ENCODE measurements at regions not wholly inside any gene's neighbourhood (a gene's known extent, or its start where the extent isn't known, plus 50 kb on each side); places are given as distances from the start of the nearest gene placed in this dataset.

DNA sequence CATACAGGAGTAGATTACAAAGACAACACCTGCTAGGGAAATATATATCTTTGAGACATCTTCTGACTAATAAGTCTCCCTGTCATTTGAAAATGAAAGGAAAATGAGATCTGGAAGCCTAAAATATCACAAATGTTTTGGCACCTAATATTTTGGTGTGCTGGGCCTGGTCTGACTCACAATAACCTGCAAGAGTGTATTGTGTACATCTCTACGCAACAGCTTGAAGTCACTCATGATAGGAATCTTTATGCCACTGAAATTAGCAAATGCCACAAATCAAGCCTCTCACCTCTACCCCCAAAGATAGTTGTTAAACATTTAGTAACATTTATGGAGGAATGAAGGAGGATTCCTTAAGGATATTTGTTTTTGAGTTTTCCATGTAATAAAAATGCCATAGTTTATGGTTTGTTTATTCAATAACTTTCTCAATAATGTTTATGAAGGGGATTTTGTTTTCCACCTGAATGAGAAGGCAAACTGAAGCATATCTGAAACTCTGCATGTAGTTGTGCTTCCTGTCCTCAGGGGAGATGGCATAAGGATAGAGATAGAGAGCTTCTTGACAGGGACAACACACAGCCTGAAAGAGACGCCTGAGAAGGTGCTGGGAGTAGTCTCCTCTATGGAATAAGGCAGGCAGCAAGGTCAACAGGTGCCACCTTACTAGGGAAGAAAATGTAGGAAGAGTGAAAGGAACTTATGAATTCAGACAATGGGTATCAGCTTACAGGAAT is 197.4 kb downstream of the AHR start:
- intact Hi-C loops (cut with DNase I; ENCODE audit: low total_unique reads) = no loop called here
- no peak overlapping the region for H3K4me3 ChIP-seq (ENCODE audit: low read depth, poor library complexity, severe bottlenecking)
- TF ChIP-seq POLR2A (IDR thresholded peaks at IDR 0.05) = no peak
- TF ChIP-seq, protein P1, sequence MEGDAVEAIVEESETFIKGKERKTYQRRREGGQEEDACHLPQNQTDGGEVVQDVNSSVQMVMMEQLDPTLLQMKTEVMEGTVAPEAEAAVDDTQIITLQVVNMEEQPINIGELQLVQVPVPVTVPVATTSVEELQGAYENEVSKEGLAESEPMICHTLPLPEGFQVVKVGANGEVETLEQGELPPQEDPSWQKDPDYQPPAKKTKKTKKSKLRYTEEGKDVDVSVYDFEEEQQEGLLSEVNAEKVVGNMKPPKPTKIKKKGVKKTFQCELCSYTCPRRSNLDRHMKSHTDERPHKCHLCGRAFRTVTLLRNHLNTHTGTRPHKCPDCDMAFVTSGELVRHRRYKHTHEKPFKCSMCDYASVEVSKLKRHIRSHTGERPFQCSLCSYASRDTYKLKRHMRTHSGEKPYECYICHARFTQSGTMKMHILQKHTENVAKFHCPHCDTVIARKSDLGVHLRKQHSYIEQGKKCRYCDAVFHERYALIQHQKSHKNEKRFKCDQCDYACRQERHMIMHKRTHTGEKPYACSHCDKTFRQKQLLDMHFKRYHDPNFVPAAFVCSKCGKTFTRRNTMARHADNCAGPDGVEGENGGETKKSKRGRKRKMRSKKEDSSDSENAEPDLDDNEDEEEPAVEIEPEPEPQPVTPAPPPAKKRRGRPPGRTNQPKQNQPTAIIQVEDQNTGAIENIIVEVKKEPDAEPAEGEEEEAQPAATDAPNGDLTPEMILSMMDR (IDR thresholded peaks at IDR 0.05) = no peak
- WGBS, 2 donors = 55 to 72% methylated on average over 2 of the region's 2 CpGs
- DNase-seq (ENCODE audit: low spot score in 2 of 2) = no peak

DNA sequence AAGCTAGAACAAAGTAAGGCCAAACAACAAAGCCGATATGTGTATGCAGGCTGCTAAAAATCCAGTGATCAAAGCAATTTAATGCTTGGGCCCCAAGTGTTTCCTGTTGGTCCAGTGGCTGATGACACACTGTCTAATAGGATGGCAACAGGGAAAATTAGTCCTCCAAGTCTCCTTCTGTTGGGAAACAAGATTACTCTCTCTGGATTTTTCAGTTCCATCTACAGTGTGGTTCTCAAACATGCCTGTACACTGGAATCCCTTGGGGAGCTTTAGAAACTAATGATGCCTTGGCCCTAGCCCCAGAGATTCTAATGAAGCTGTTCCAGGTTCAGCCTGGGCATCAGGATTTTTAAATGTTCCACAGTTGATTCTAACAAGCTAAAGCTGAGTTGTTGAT is 198.7 kb downstream of the AHR start:
- intact Hi-C loops (cut with DNase I; ENCODE audit: low total_unique reads) = no loop called here
- 37 to 50% methylated on average over 1 of the region's 1 CpG for WGBS, 2 donors
- no peak for TF ChIP-seq POLR2A (IDR thresholded peaks at IDR 0.05)
- TF ChIP-seq, protein P1 (IDR thresholded peaks at IDR 0.05) = no peak
- no peak for DNase-seq (ENCODE audit: low spot score in 2 of 2)
- no peak overlapping the region for H3K4me3 ChIP-seq (ENCODE audit: low read depth, poor library complexity, severe bottlenecking)

DNA sequence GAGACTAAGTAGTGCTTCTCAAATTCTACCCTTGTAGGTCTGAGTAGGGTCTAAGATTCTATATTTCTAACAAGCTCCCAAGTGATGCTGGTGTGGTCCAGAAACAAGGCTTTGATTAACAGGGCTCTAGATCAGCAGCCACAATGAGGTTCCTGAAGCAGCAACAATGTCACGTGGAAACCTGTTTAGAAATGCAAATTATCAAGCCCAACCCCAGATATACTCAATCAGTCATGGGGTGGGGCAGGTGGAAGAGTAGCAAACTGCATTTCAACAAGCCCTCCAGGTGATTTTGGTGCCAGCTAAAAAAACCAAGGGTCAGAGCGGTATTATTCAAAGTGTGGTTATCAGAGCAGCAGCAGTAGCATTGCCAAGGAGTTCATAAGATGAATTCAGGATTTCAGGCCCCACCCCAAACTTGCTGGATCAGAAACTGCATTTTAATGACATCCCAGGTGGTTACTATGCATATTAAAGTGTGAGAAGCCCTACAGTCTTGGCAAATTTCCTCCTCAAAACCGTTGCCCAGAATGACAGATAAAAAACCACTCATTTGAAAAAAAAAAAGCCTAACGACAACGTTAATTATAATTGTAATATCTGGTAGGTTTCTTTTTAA is 199.2 kb downstream of the AHR start:
- WGBS, 2 donors = 22 to 30% methylated on average over 5 of the region's 5 CpGs
- TF ChIP-seq, protein P1 (IDR thresholded peaks at IDR 0.05) = no peak
- no peak for TF ChIP-seq POLR2A (IDR thresholded peaks at IDR 0.05)

DNA sequence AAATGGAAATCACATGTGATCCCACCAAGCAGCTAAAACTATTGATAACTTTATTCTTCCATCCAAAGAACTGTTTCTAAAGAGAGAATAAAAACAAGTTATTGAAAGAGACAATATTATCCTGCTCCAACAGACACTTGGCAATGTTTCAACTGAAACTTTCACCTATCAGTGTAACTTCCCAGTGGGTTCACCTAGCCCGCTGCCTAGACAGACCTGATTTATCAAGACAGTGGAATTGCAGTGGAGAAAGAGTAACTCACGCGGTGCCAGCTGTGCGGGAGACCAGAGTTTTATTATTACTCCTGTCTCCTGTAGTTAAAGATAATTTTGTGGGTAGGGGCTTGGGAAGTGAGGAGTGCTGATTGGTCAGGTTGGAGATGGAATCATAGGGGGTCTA is 199.8 kb downstream of the AHR start:
- intact Hi-C loops (cut with DNase I; ENCODE audit: low total_unique reads) = no loop called here
- no peak for DNase-seq (ENCODE audit: low spot score in 2 of 2)
- 52 to 56% methylated on average over 4 of the region's 4 CpGs for WGBS, 2 donors
- H3K4me3 ChIP-seq (ENCODE audit: low read depth, poor library complexity, severe bottlenecking) = no peak overlapping the region
- TF ChIP-seq, protein P1 (IDR thresholded peaks at IDR 0.05) = no peak
- no peak for TF ChIP-seq POLR2A (IDR thresholded peaks at IDR 0.05)

More for the DNA sequence above, 199.2 kb downstream of the AHR start:
- intact Hi-C loops (cut with DNase I; ENCODE audit: low total_unique reads) = no loop called here
- peak in 1 of 2 donors; percentile 50 for DNase-seq (ENCODE audit: low spot score in 2 of 2)
- no peak overlapping the region for H3K4me3 ChIP-seq (ENCODE audit: low read depth, poor library complexity, severe bottlenecking)

DNA sequence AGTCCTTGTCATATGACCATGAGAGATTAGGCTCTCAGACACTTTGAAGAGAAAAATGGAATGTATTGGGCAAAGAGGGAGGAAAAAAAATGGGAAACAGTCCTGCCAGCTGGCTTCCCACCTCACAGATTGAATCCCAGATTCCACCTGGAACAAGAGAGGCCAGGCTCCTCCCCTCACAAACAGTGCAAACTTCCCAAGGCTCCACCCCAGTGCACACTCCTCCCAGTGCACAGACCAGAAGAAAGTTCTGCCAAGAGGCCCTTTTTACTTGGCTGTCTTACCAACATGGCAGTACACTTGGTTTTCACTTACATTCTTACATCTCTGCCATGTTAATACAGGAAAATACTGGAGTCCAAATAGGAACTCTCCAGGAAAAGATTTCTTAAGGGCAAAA is 202.3 kb downstream of the AHR start:
- no peak overlapping the region for H3K4me3 ChIP-seq (ENCODE audit: low read depth, poor library complexity, severe bottlenecking)
- DNase-seq (ENCODE audit: low spot score in 2 of 2) = no peak
- intact Hi-C loops (cut with DNase I; ENCODE audit: low total_unique reads) = no loop called here
- TF ChIP-seq POLR2A (IDR thresholded peaks at IDR 0.05) = no peak
- TF ChIP-seq, protein P1 (IDR thresholded peaks at IDR 0.05) = no peak
